HEK293T (cell line): ENCODE measurements at regions not wholly inside any gene's neighbourhood (a gene's known extent, or its start where the extent isn't known, plus 50 kb on each side); places are given as distances from the start of the nearest gene placed in this dataset.

Source experiments
- ARNT ChIP-seq: fragments of 450-650 bp; IDR thresholded peaks from 2 replicates; pipeline ENCODE4 v1.6.1; 2017; ENCODE audit warnings: mild to moderate bottlenecking
- BHLHE40 ChIP-seq: fragments of 450-650 bp; IDR thresholded peaks from 2 replicates; pipeline ENCODE4 v1.6.1; 2016; ENCODE audit warnings: mild to moderate bottlenecking, moderate library complexity, borderline replicate concordance
- CTBP1 ChIP-seq: fragments of 450-650 bp; IDR thresholded peaks from 2 replicates; pipeline ENCODE4 v1.6.1; 2016; ENCODE audit warnings: borderline replicate concordance
- ELF4 ChIP-seq: fragments of 450-650 bp; IDR thresholded peaks from 2 replicates; pipeline ENCODE4 v1.6.1; 2017; ENCODE audit warnings: antibody characterized with exemption
- FOXA1 ChIP-seq: fragments of 450-650 bp; IDR thresholded peaks from 2 replicates; pipeline ENCODE4 v1.6.1; 2016; ENCODE audit warnings: mild to moderate bottlenecking
- FOXK2 ChIP-seq: fragments of 450-650 bp; IDR thresholded peaks from 2 replicates; pipeline ENCODE4 v1.6.1; 2016; ENCODE audit warnings: mild to moderate bottlenecking
- FOXM1 ChIP-seq: fragments of 450-650 bp; IDR thresholded peaks from 2 replicates; pipeline ENCODE4 v1.6.1; 2017; ENCODE audit warnings: mild to moderate bottlenecking, borderline replicate concordance
- HDGF ChIP-seq: fragments of 450-650 bp; IDR thresholded peaks from 2 replicates; pipeline ENCODE4 v1.6.1; 2017; ENCODE audit warnings: antibody characterized with exemption, borderline replicate concordance
- LEF1 ChIP-seq: fragments of 450-650 bp; IDR thresholded peaks from 2 replicates; pipeline ENCODE4 v1.6.1; 2017; ENCODE audit warnings: mild to moderate bottlenecking, borderline replicate concordance
- NFRKB ChIP-seq: fragments of 450-650 bp; IDR thresholded peaks from 2 replicates; pipeline ENCODE4 v1.6.1; 2016; ENCODE audit warnings: mild to moderate bottlenecking, moderate library complexity
- SP1 ChIP-seq: fragments of 450-650 bp; IDR thresholded peaks from 2 replicates; pipeline ENCODE4 v1.6.1; 2017
- SUZ12 ChIP-seq: fragments of 450-650 bp; IDR thresholded peaks from 2 replicates; pipeline ENCODE4 v1.6.1; 2016; ENCODE audit warnings: mild to moderate bottlenecking
- TARDBP ChIP-seq: fragments of 450-650 bp; IDR thresholded peaks from 2 replicates; pipeline ENCODE4 v1.6.1; 2016

DNA sequence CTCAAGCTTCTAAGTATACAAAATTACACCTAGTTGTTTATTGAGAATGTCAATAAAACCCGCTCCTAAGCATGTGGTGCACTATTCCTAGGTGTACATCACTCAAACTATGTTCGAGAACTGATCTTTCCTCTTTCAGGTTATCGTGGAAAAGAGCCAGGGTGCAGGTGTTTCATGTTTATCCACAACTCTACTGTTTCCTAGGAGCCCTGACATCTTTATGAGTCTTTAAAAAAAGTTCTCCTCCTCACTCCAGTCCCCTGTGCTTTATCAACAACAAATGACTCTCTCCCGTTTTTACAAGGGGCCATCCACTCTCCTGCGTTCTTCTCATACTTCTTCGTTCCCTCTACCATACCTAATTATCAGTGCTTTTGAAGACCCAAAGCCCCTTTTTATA is 78.8 kb upstream of the NFIL3 start:
- TF ChIP-seq FOXK2, result no peak
- TF ChIP-seq FOXA1, result no peak
- no peak for TF ChIP-seq ELF4
- TF ChIP-seq BHLHE40, result no peak
- no peak for TF ChIP-seq CTBP1
- no peak for TF ChIP-seq FOXM1
- no peak for TF ChIP-seq TARDBP
- TF ChIP-seq HDGF, result no peak
- TF ChIP-seq SUZ12, result no peak
- TF ChIP-seq SP1, result no peak
- TF ChIP-seq LEF1, result no peak
- TF ChIP-seq NFRKB, result no peak
- TF ChIP-seq ARNT, result no peak
